ENCODE measurements at regions not wholly inside any gene's neighbourhood (a gene's known extent, or its start where the extent isn't known, plus 50 kb on each side); places are given as distances from the start of the nearest gene placed in this dataset.

DNA sequence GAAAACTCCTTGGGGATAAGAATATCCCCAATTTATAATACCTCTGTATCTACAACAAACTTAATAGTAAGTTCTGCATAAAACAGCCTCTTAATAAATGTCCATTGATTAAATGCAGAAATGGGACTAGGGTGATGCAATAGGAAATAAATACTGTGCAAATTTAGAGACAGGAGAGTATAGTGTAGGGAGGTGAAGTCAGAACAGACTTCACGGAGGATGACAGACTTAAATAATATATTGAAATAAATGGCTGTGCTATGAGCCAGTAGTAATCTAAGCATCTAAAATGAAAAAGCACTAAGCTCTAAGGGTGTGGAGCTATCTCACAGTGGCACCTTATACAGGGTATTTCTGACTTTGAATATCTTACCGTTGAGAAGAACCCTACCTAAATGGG, 265.3 kb downstream of the GRIN2B start:
- Histone ChIP-seq H2AK5ac (ENCODE audit: low read depth, low read length) (no peak overlapping the region), H4K20me1 (ENCODE audit: insufficient read depth, low read length) (no peaks in the 10 kb centered on the region), H3K79me1 (ENCODE audit: low read depth in 1 of 2, low read length in 2 of 2) (no peaks in the 10 kb centered on the region), H3K9me1 (ENCODE audit: insufficient read depth, low read length) (no peaks in the 10 kb centered on the region), H3K18ac (ENCODE audit: low read depth, low read length) (no peak overlapping the region), H3K4ac (ENCODE audit: low read depth, low read length) (no peak overlapping the region), H3K27ac (ENCODE audit: insufficient read depth, low read length) (no peak overlapping the region), H3K4me1 (ENCODE audit: control insufficient read depth, insufficient read depth, low read length) (no peaks in the 10 kb centered on the region), H3K4me2 (ENCODE audit: low read depth, low read length) (no peak overlapping the region), H3K9ac (ENCODE audit: low read depth, low read length) (no peak overlapping the region), H3K14ac (replicated peaks; ENCODE audit: low read depth, low read length) (no peak overlapping the region), H4K8ac (ENCODE audit: low read depth in 2 of 2, low read length in 2 of 2) (no peak overlapping the region), H2AFZ (replicated peaks; ENCODE audit: low read length, poor library complexity) (no peak overlapping the region), H4K5ac (ENCODE audit: low read depth, low read length) (no peak overlapping the region), H2AK9ac (replicated peaks; ENCODE audit: low read depth, low read length, poor library complexity) (no peak overlapping the region), H4K91ac (ENCODE audit: insufficient read depth, low read depth, low read length) (no peak overlapping the region), H2BK5ac (ENCODE audit: low read depth, low read length, poor library complexity, severe bottlenecking) (no peak overlapping the region), H3K9me3 (ENCODE audit: control insufficient read depth, insufficient read depth, low read length) (no peaks in the 10 kb centered on the region), H2BK20ac (ENCODE audit: low read depth, low read length) (no peak overlapping the region), H3K36me3 (ENCODE audit: control insufficient read depth, insufficient read depth, low read length) (no peaks in the 10 kb centered on the region), H3K4me3 (ENCODE audit: insufficient read depth, low read depth, low read length) (no peak overlapping the region), H2BK15ac (ENCODE audit: low read depth, low read length) (no peak overlapping the region), H3K27me3 (ENCODE audit: control insufficient read depth, insufficient read depth, low read length) (no peaks in the 10 kb centered on the region), H3K23ac (ENCODE audit: low read depth, low read length) (no peak overlapping the region), H3K56ac (ENCODE audit: extremely low read depth, insufficient read depth, low read length) (no peak overlapping the region), H2BK120ac (ENCODE audit: low read depth, low read length) (no peak overlapping the region)
- ChIA-PET POLR2A (ENCODE audit: unreplicated experiment) (no interaction called here), CTCF (no interaction called here)
- TF ChIP-seq RAD21 (IDR thresholded peaks at IDR 0.05; ENCODE audit: low read length) = no peak
- no peak for TF ChIP-seq NFE2L2 (IDR thresholded peaks at IDR 0.05; ENCODE audit: low read depth, low read length)
- no peak for TF ChIP-seq CHD1 (IDR thresholded peaks at IDR 0.05; ENCODE audit: low read depth, low read length)
- no peak for ATAC-seq (ENCODE audit: low read depth)
- no peak for DNase-seq
- in situ Hi-C loops (cut with MboI; ENCODE audit: low sequenced_read_pairs) (no loop called here), dilution Hi-C loops (cut with HindIII; ENCODE audit: low sequenced_read_pairs, unreplicated experiment) (no loop called here), intact Hi-C loops (cut with micrococcal nuclease) (no loop called here)
- no CpG with 5 or more reads among the region's 2 CpGs for WGBS, 2 experiments (ENCODE audit: extremely low coverage in 2 of 2, insufficient read length in 1 of 2)
- BruUV-seq (replicated peaks) = no TSS peak

Data from IMR-90 (cell line).